T1000 (cell line): ENCODE measurements at regions not wholly inside any gene's neighbourhood (a gene's known extent, or its start where the extent isn't known, plus 50 kb on each side); places are given as distances from the start of the nearest gene placed in this dataset.
"Not testable (repeated sequence)": the region's sequence is repeated elsewhere in the genome, so short reads cannot be mapped to it uniquely, and the experiment has no call there.

ENCODE experiments used
- DNase-seq: peaks from one replicate; lab custom pipeline; 2025; ENCODE audit warnings: mixed read lengths; lab: John Stamatoyannopoulos, UW

- DNase-seq: no peak
These were observed 657.3 kb upstream of the SLC39A10 start for GRCh38 chr2:194999771-195000170.

DNA sequence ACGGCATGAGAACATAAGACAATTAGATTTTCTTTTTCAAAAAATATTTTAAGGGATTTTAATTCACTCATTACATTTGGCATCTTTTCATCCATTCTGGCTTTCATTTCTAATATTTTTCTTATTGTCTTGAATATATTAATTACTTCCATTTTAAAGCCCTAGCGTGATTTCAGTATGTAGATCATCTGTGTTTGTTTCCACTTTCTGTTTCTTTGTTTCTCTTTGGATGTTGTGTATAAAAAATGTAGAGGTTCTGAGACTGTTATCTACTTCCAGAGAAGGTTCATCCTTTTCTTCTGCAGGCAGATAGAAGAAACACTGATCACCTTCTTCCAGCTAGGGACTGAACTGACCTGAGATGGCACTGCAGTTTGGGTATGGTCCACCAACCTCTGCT lies 664.4 kb upstream of the SLC39A10 start:
- no peak for DNase-seq

DNA sequence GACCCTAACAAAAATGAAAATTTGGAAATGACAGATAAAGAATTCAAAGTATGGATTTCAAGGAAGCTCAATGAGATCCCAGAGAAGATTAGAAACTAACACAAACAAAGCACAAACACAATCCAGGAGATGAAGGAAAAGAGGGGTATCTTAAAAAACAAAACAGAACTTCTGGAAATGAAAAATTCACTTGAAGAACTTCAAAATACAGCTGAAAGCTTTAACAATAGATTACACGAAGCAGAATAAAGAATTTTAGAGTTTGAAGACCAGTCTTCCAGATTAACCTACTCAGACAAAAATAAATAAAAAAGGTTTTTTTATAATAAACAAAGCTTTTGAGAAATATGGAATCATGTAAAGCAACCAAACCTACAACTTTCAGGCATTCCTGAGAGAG lies 671.8 kb upstream of the SLC39A10 start:
- no peak for DNase-seq

DNA sequence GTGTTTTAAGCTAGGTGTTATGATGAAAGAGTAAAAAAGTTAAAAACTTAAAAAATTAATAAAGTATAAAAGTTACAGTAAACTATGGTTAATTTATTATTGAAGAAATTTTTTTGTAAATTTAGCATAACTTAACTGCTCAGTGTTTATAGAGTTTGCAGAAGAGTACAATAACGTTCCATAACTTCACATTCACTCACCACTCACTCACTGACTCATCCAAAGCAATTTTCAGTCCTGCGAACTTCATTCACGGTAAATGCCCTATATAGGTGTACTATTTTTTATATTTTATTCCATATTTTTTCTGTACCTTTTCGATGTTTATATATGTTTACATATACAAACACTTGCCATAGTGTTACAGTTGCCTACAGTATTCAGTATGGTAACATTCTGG lies 694.8 kb upstream of the SLC39A10 start:
- no peak for DNase-seq

DNA sequence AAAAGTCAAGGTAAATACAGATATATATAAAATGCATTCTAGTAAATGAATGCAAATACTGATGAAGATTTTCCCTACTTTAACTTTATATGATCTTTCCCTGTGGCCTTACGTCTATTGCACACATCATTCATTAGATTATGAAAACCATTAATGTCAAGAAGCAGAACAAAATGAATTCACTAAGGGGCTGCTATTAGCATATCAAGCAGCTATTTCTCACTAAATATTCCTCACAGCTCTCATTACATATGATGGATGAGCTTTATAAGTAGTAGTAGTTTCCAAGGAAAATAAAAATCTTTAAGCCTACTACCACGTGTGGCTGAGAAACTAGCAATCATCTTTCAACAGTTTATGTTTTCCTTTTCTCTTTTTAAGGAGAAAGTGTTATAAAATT lies 702.8 kb upstream of the SLC39A10 start:
- DNase-seq: no peak

DNA sequence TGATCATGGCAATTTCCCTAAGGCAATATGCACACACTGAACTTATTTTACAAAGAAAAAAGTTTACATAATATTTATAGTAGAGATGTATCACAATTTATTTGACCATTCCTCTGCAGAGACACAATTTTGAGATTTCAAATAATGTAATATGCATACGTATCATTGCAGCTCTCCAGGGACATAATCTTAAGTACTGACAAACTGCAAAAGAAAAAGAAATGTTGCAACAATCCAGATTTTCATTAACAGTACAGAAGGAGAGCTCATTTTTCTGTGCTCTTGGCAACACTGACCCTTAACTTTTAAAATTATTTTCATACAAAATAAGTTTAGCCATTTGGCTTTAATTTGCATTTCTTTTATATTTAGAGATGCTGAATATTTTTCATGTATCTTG lies 710.2 kb upstream of the SLC39A10 start:
- DNase-seq: no peak

DNA sequence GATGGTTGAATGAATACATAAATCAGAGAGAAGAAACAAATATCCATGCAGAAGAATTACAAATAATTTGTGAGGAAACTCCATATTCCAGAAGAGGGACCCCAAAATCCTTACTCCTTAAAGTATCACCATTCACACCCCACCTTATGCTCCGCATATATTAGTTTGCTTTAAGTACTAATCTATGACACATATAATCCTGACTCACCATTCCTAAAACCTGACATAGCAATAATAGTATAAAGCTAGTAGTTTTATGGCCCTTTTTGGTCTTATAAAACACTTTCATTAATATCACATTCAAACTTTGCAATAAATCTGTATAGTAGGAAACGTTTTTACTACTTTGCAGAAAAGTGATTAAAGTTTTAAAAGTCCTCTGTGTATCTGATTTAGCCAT lies 719.0 kb upstream of the SLC39A10 start:
- no peak for DNase-seq

- no peak for DNase-seq
These were observed 729.5 kb upstream of the SLC39A10 start for GRCh38 chr2:194927489-194927888.

GRCh38 chr2:194926873-194927272 lies 730.2 kb upstream of the SLC39A10 start:
- no peak for DNase-seq

DNA sequence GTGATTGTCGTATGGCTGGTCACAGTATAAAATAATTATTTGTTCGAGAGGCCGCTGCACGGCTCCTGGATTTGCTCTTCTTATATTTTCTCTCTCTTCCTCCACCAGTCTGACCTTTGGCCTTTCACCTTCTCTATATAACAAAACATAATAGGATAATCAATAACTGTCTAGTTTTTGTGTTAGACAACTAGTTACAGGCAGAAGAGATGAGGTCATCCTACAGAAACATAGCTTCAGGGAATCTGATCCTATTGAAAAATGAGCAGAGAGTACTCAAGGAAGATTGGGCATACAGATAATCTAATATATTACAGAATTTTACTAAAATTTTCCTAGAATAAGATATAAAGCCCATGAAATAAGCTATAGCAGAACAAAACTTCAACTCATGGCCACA lies 731.3 kb upstream of the SLC39A10 start:
- DNase-seq: no peak

DNA sequence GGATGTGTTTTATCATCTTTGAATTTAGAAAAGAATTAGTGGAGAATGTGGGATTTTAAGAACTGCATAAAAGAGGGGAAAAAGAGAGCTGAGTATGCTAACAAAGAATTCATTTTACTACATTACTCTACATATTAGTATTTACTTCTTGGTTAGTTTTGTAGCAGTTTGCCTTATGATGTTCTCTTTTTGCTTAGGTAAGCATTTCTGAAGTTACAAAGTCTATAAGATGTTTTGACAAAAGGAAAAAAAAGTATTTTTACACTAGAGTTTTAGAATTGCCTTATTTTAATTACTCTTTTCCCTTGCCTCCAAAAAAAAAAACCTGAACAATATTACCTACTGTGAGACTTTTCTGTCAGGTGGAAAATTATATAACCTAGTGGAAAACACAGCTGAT lies 739.5 kb upstream of the SLC39A10 start:
- DNase-seq: no peak

GRCh38 chr2:194915485-194915884 lies 741.5 kb upstream of the SLC39A10 start:
- DNase-seq: no peak

GRCh38 chr2:194907569-194907968 lies 749.5 kb upstream of the SLC39A10 start:
- DNase-seq: no peak

DNA sequence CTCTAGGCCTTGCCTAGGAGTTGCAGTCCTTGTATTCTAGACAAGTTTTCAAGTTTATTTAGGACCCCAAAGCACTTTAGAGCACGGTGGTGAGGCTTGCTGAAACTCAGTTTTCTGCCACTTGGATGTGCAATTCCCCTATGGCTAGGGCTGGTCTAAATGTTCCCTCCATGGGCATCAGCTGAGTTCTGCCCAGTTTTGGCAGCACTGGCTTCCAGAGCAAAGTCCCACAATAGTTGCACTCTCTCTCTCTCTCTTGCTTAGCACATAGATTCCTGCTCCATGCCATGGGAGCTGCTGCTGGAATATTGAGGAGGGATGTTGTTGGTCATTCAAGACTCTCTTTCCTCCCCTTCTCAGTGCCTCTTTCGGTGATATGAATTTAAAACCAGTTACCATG lies 760.2 kb upstream of the SLC39A10 start:
- DNase-seq: no peak

GRCh38 chr2:194883711-194884110 lies 773.3 kb upstream of the SLC39A10 start:
- DNase-seq: no peak

DNA sequence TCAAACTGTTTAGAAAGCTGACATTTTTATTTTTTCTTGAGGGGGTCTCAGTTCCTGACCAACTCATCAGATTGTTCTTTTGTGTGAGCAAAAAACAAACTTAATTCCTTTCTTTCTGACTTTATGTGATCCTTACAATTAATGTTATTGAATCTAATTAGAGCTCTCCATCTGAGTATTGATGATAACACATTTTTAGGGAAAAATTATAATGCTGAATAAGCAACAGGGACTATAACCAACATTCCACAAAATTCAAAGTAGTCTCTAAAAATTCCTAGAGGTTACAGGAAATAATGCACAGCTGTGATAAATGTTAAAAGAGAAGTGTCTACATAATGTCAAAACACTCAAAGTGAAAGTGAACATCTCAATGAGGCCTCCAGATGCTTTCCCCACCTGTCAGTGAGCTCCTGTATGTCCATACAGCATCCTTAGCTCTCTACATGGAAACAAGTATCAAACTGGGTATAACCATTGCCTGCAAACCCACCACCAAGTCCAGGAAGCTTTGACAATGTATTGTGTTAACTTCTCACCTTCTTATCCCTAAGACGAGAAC lies 786.0 kb upstream of the SLC39A10 start:
- no peak for DNase-seq

- no peak for DNase-seq
These were observed 789.7 kb upstream of the SLC39A10 start for GRCh38 chr2:194867328-194867727.

GRCh38 chr2:194854941-194855340 lies 802.1 kb upstream of the SLC39A10 start:
- DNase-seq: no peak

GRCh38 chr2:194842871-194843270 lies 814.2 kb upstream of the SLC39A10 start:
- no peak for DNase-seq

GRCh38 chr2:194834371-194834770 lies 822.7 kb upstream of the SLC39A10 start:
- DNase-seq: not testable (repeated sequence)

GRCh38 chr2:194826241-194826640 lies 830.8 kb upstream of the SLC39A10 start:
- DNase-seq: no peak

GRCh38 chr2:194824450-194824849 lies 832.6 kb upstream of the SLC39A10 start:
- DNase-seq: no peak

GRCh38 chr2:194822657-194823056 lies 834.4 kb upstream of the SLC39A10 start:
- DNase-seq: no peak

GRCh38 chr2:194822097-194822496 lies 834.9 kb upstream of the SLC39A10 start:
- DNase-seq: no peak

DNA sequence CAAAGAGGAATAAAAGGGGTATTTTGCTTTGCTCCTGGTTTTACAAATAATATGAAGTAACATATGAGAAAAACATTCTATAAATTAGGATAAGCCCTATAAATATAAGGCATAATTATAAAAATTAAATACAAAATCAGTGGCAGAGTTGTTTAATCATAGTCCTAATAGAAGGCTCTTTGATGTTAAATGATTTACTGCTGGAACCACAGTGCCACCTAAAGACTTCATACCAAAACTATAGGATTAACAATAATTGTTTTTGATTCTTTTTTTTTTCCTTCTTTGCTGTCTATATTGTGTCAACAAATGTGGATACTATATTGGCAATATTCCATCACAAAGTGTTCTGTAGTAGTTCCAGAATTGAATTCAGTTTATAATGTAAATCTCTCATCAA lies 837.7 kb upstream of the SLC39A10 start:
- DNase-seq: no peak
